ENCODE measurements at regions not wholly inside any gene's neighbourhood (a gene's known extent, or its start where the extent isn't known, plus 50 kb on each side); places are given as distances from the start of the nearest gene placed in this dataset.

DNA sequence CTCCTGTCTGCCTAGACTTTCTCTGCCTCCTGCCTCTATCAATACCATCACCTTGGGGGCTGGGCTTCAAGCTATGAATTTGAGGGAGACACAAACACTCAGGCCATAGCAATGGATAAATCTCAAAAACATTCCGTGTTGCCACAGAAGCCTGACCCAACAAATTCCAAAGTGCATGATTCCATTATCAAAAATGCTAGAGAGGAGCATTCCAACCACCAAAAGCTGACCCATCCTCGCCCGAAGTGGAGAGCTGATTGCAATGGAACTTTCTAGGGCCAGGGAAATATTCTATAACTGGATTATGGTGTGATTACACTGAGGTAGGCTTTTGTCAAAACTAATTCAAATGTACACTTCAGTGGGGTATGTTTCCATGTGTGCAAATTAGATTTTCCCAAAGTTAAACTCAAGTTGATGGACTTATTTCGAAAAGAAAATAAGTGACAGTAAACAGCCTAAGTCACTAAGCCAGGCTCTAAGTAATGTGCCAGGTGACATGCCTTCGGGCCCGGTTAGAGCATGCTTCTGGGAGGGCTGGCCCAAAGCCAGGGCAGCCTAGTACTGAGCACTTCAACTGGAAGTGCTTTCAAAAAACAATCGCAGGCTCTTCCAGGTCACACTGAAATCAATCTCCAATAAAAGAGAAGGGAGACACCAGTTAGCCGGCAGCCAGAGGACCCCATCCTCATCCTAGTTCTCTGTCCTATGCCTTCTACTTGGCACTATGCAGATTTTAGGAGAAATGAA, 142.3 kb downstream of the TBXT start:
- H3K4me1 ChIP-seq (ENCODE audit: control insufficient read depth, extremely low read depth, insufficient read depth, low read length), result no peaks in the 10 kb centered on the region
- no peaks in the 10 kb centered on the region for H3K36me3 ChIP-seq (ENCODE audit: control insufficient read depth in 2 of 2, extremely low read depth in 1 of 2, insufficient read depth in 2 of 2, low read length in 2 of 2)
- no peaks in the 10 kb centered on the region for H3K27me3 ChIP-seq (ENCODE audit: control insufficient read depth in 2 of 2, insufficient read depth in 2 of 2, low read length in 2 of 2)
- no peak overlapping the region for H2AFZ ChIP-seq (ENCODE audit: low read depth, low read length)
- FAIRE-seq, result no peak
- no peak overlapping the region for H3K27ac ChIP-seq (ENCODE audit: insufficient read depth, low read depth, low read length)
- POLR2A ChIA-PET, result no interaction called here
- dilution Hi-C loops (cut with MboI; ENCODE audit: extremely low pct_ligation_motif_present, low sequenced_read_pairs), result no loop called here
- no peaks in the 10 kb centered on the region for H3K9me3 ChIP-seq (replicated peaks; ENCODE audit: control insufficient read depth, insufficient read depth, low read length)
- no TSS peak for BruUV-seq (replicated peaks)
- H3K79me2 ChIP-seq (ENCODE audit: control insufficient read depth, insufficient read depth, low read length), result no peaks in the 10 kb centered on the region
- no peaks in the 10 kb centered on the region for H4K20me1 ChIP-seq (replicated peaks; ENCODE audit: control insufficient read depth, extremely low read depth, insufficient read depth, low read length)
- H3K4me3 ChIP-seq (replicated peaks in 1 of 3; ENCODE audit: insufficient read depth in 1 of 3, low read depth in 1 of 3, low read length in 3 of 3), result no peak overlapping the region
- H3K9me1 ChIP-seq (replicated peaks; ENCODE audit: control insufficient read depth, extremely low read depth, insufficient read depth, low read length), result no peaks in the 10 kb centered on the region
- intact Hi-C loops (cut with micrococcal nuclease), result no loop called here
- TF ChIP-seq MYC (IDR thresholded peaks at IDR 0.05; ENCODE audit: low read depth, low read length), result no peak
- no peak for TF ChIP-seq POLR2AphosphoS5 (IDR thresholded peaks at IDR 0.05; ENCODE audit: insufficient read depth, low read depth, low read length)
- TF ChIP-seq GATA2 (IDR thresholded peaks at IDR 0.05; ENCODE audit: insufficient read depth, insufficient read length, low read depth, low read length), result no peak
- TF ChIP-seq POLR2A (IDR thresholded peaks at IDR 0.05; ENCODE audit: low read depth, low read length), result no peak
- TF ChIP-seq JUN (IDR thresholded peaks at IDR 0.05; ENCODE audit: borderline replicate concordance, insufficient read depth, insufficient read length, low read depth), result no peak
- TF ChIP-seq FOS (IDR thresholded peaks at IDR 0.05; ENCODE audit: borderline replicate concordance, insufficient read depth, low read length), result no peak
- TF ChIP-seq, protein P1, sequence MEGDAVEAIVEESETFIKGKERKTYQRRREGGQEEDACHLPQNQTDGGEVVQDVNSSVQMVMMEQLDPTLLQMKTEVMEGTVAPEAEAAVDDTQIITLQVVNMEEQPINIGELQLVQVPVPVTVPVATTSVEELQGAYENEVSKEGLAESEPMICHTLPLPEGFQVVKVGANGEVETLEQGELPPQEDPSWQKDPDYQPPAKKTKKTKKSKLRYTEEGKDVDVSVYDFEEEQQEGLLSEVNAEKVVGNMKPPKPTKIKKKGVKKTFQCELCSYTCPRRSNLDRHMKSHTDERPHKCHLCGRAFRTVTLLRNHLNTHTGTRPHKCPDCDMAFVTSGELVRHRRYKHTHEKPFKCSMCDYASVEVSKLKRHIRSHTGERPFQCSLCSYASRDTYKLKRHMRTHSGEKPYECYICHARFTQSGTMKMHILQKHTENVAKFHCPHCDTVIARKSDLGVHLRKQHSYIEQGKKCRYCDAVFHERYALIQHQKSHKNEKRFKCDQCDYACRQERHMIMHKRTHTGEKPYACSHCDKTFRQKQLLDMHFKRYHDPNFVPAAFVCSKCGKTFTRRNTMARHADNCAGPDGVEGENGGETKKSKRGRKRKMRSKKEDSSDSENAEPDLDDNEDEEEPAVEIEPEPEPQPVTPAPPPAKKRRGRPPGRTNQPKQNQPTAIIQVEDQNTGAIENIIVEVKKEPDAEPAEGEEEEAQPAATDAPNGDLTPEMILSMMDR (IDR thresholded peaks at IDR 0.05; ENCODE audit: extremely low read depth in 1 of 2, insufficient read depth in 1 of 2, low read depth in 1 of 2, low read length in 2 of 2), result no peak
- no peak for TF ChIP-seq EZH2 (IDR thresholded peaks at IDR 0.05; ENCODE audit: borderline replicate concordance, low read depth, low read length, severe bottlenecking)
- TF ChIP-seq, protein P2, sequence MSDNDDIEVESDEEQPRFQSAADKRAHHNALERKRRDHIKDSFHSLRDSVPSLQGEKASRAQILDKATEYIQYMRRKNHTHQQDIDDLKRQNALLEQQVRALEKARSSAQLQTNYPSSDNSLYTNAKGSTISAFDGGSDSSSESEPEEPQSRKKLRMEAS (IDR thresholded peaks at IDR 0.05; ENCODE audit: insufficient read depth, insufficient read length), result no peak
- no peak for DNase-seq (ENCODE audit: low read depth, low spot score)
- no peak overlapping the region for H3K9ac ChIP-seq (replicated peaks; ENCODE audit: extremely low read depth, insufficient read depth, low read length)
- CTCF ChIA-PET, result interaction anchor here (0.6 kb wide), 1 partner anchor 72 kb away, joined by 3 read pairs; no protein-coding TSS in a partner anchor
- no peak overlapping the region for H3K4me2 ChIP-seq (ENCODE audit: insufficient read depth, low read length)

All from endothelial cell of umbilical vein (primary cell).